K562 (cell line): ENCODE measurements at regions not wholly inside any gene's neighbourhood (a gene's known extent, or its start where the extent isn't known, plus 50 kb on each side); places are given as distances from the start of the nearest gene placed in this dataset.

Experiments used
- ATAC-seq: fragments of 200-7000 bp; cut with Tn5 transposase; 3 replicates; pipeline ENCODE4 v1.9.1; 2020; ENCODE audit warnings: moderate library complexity
- BruUV-seq: library from RNA; stranded (reverse); fragments of 400-500 nt; replicated peaks from 2 replicates; lab custom pipeline; 2021; lab: Mats Ljungman, UMichigan
- CTCF ChIA-PET: fragments of 300-600 bp; formaldehyde crosslinking; extraction: SDS; loops from one replicate; lab custom pipeline; 2021; ENCODE audit warnings: low intra/inter-chr PET ratio; lab: Yijun Ruan, JAX
- POLR2A ChIA-PET: fragments of 300-600, 350-650 bp; sonication (Branson Sonifier 250); formaldehyde crosslinking; extraction: SDS; loops from one replicate; lab custom pipeline; 2021; ENCODE audit warnings: antibody characterized with exemption, inconsistent platforms; lab: Yijun Ruan, JAX
- DNase-seq, 4 experiments: peaks; one replicate each; pipeline versions ENCODE4 v3.0.0 to v3.0.0-alpha.2; 2011 to 2018; ENCODE audit warnings: low spot score in 3 of 4, mixed read lengths in 3 of 4; ENCODE audit errors: extremely low read depth in 1 of 4
- FAIRE-seq: peaks from 2 replicates; lab custom pipeline; 2011; peaks lifted over from hg19 to GRCh38; lab: Jason Lieb, UNC
- H2AFZ ChIP-seq: 2 replicates; pipeline ENCODE4 v1.6.0; 2011; ENCODE audit warnings: low read depth, low read length, control low read depth, inconsistent platforms
- H3K27ac ChIP-seq: fragments of 200-600 bp; 3 replicates; pipeline ENCODE4 v1.8.0; 2011; ENCODE audit warnings: low read depth, mild to moderate bottlenecking, control low read depth, inconsistent platforms, low read length, moderate library complexity, mixed read lengths; ENCODE audit errors: extremely low read depth
- H3K27me3 ChIP-seq, 2 experiments: fragments of 300-600 bp in 1 of 2; 2 replicates in 1 of 2; 3 replicates in 1 of 2; pipeline versions ENCODE4 v1.6.0 to v1.8.0; 2011; ENCODE audit warnings: inconsistent platforms in 2 of 2, low read length in 2 of 2, mild to moderate bottlenecking in 1 of 2, mixed read lengths in 1 of 2, moderate library complexity in 1 of 2; ENCODE audit not compliant: control insufficient read depth in 2 of 2, insufficient read depth in 2 of 2
- H3K36me3 ChIP-seq: fragments of 300-600 bp; 3 replicates; pipeline ENCODE4 v1.8.0; 2011; ENCODE audit warnings: mild to moderate bottlenecking, low read length, inconsistent platforms; ENCODE audit not compliant: control insufficient read depth, insufficient read depth
- H3K4me1 ChIP-seq, 2 experiments: fragments of 200-600 bp in 1 of 2; replicated peaks in 1 of 2; 2 replicates in 1 of 2; 3 replicates in 1 of 2; pipeline versions ENCODE4 v1.5.1 to v1.8.0; 2011; ENCODE audit warnings: inconsistent platforms in 2 of 2, low read length in 2 of 2, mild to moderate bottlenecking in 1 of 2, mixed read lengths in 1 of 2, moderate library complexity in 1 of 2; ENCODE audit not compliant: control insufficient read depth in 2 of 2, insufficient read depth in 2 of 2
- H3K4me2 ChIP-seq: 2 replicates; pipeline ENCODE4 v1.6.1; 2011; ENCODE audit warnings: low read length, control low read depth, inconsistent platforms, mixed read lengths; ENCODE audit not compliant: insufficient read depth
- H3K4me3 ChIP-seq: fragments of 200-600 bp; sonication (generic), shearing (Covaris generic); 2 replicates; pipeline ENCODE4 v1.5.1; 2016; ENCODE audit warnings: control low read depth, inconsistent platforms
- H3K79me2 ChIP-seq: fragments of 200-600 bp; 3 replicates; pipeline ENCODE4 v1.8.0; 2011; ENCODE audit warnings: low read length, inconsistent platforms; ENCODE audit not compliant: control insufficient read depth, insufficient read depth
- H3K9ac ChIP-seq, 2 experiments: 2 replicates each; pipeline versions ENCODE4 v1.6.0 to v1.6.1; 2011; ENCODE audit warnings: low read depth in 2 of 2, low read length in 2 of 2, control low read depth in 1 of 2, inconsistent platforms in 1 of 2, mild to moderate bottlenecking in 1 of 2, mixed read lengths in 1 of 2; ENCODE audit not compliant: insufficient read depth in 1 of 2
- H3K9me1 ChIP-seq: one replicate; pipeline ENCODE4 v1.6.0; 2011; ENCODE audit warnings: inconsistent platforms, mild to moderate bottlenecking, low read length, moderate library complexity; ENCODE audit not compliant: control insufficient read depth, insufficient read depth
- H3K9me3 ChIP-seq: replicated peaks from 2 replicates; pipeline ENCODE4 v1.5.1; 2011; ENCODE audit warnings: low read depth, low read length, inconsistent platforms; ENCODE audit not compliant: control insufficient read depth, insufficient read depth
- H4K20me1 ChIP-seq: replicated peaks from 2 replicates; pipeline ENCODE4 v1.6.1; 2011; ENCODE audit warnings: low read length, inconsistent platforms, mixed read lengths; ENCODE audit not compliant: control insufficient read depth, insufficient read depth
- BRF2 ChIP-seq: IDR thresholded peaks from 3 replicates; pipeline ENCODE4 v1.6.1; 2011; ENCODE audit warnings: borderline replicate concordance, mild to moderate bottlenecking; ENCODE audit not compliant: insufficient read length, insufficient read depth
- FOXJ2 ChIP-seq: fragments of 200-800 bp; sonication (Bioruptor generic); IDR thresholded peaks from 2 replicates; pipeline ENCODE4 v1.6.1; 2016; ENCODE audit warnings: missing genetic modification characterization, missing compliant biosample characterization
- MLX ChIP-seq, 2 experiments: fragments of 450-650 bp in 1 of 2; sonication (generic) in 1 of 2; formaldehyde crosslinking; conservative IDR thresholded peaks; 2 replicates each; pipeline versions ENCODE4 v1.4.0 to v1.8.1; 2020 to 2022; ENCODE audit warnings: mild to moderate bottlenecking in 1 of 2, missing genetic modification reagents in 1 of 2
- NFE2 ChIP-seq: IDR thresholded peaks from 2 replicates; pipeline ENCODE4 v1.6.1; 2014; ENCODE audit warnings: antibody characterized with exemption, low read depth
- TAL1 ChIP-seq: fragments of 450-650 bp; IDR thresholded peaks from 2 replicates; pipeline ENCODE4 v1.6.1; 2016; ENCODE audit warnings: mild to moderate bottlenecking
- ZNF277 ChIP-seq: fragments of 250-450 bp; sonication (Bioruptor Pico); IDR thresholded peaks from 2 replicates; pipeline ENCODE4 v1.8.0; 2022; ENCODE audit warnings: inconsistent platforms, mild to moderate bottlenecking, moderate library complexity, borderline replicate concordance
- WGBS: fragments of 100-300 bp; shearing (Covaris generic); methylation state at CpG from one replicate; pipeline ENCODE4 v1.1.6; 2016; ENCODE audit warnings: low coverage, mixed read lengths; ENCODE audit not compliant: insufficient coverage; ENCODE audit errors: missing lambda C conversion rate; 5-methylcytosine and 5-hydroxymethylcytosine counted together
- in situ Hi-C: fragments of 300-500 bp; cut with MboI; formaldehyde crosslinking; loops from 4 replicates; pipeline ENCODE4 v1.15.0; 2018; ENCODE audit warnings: inconsistent platforms, mixed read lengths
- intact Hi-C: fragments of 100-400 bp; cut with micrococcal nuclease; formaldehyde crosslinking; loops from 2 replicates; pipeline ENCODE4 v1.14.2; 2022

GRCh38 chr4:127036296-127036695, 596.5 kb upstream of the INTU start:
- in situ Hi-C loops = no loop called here

GRCh38 chr4:127045861-127046260, 586.9 kb upstream of the INTU start:
- in situ Hi-C loops (no loop called here), intact Hi-C loops (no loop called here)
- Histone ChIP-seq H3K4me1 (no peaks in the 10 kb centered on the region), H3K79me2 (no peaks in the 10 kb centered on the region), H3K9me3 (no peaks in the 10 kb centered on the region), H3K9ac (no peak overlapping the region), H3K27ac (no peak overlapping the region), H4K20me1 (no peaks in the 10 kb centered on the region), H3K4me2 (no peak overlapping the region), H3K27me3 (no peaks in the 10 kb centered on the region), H3K9me1 (no peaks in the 10 kb centered on the region), H2AFZ (no peak overlapping the region), H3K36me3 (no peaks in the 10 kb centered on the region), H3K4me3 (no peak overlapping the region)
- WGBS = 36% methylated on average over 1 of the region's 1 CpG
- no peak for FAIRE-seq
- ChIA-PET CTCF (no interaction called here), POLR2A (no interaction called here)
- no TSS peak for BruUV-seq
- ATAC-seq = peak; percentile 57; the same call in 2 of the 3 replicates
- no peak for DNase-seq
- TF ChIP-seq ZNF277 (CRISPR knock-in tag) = no peak
- TF ChIP-seq MLX (CRISPR knock-in tag; conservative IDR thresholded peaks at IDR 0.05) = no peak
- TF ChIP-seq FOXJ2 = 0 out of 2 replicates have a peak, but pooled peaks have one; percentile 2

More at GRCh38 chr4:127036296-127036695, 596.5 kb upstream of the INTU start:
- no peaks in the 10 kb centered on the region for H3K4me1 ChIP-seq
- intact Hi-C loops = no loop called here
- POLR2A ChIA-PET = no interaction called here
- no peak overlapping the region for H3K4me2 ChIP-seq
- no peaks in the 10 kb centered on the region for H3K9me1 ChIP-seq
- no peaks in the 10 kb centered on the region for H3K79me2 ChIP-seq
- 9% methylated on average over 2 of the region's 3 CpGs for WGBS
- no peak overlapping the region for H3K9ac ChIP-seq
- no peaks in the 10 kb centered on the region for H3K9me3 ChIP-seq
- no peaks in the 10 kb centered on the region for H3K36me3 ChIP-seq
- H3K27ac ChIP-seq = no peak overlapping the region
- DNase-seq = no peak
- no peaks in the 10 kb centered on the region for H4K20me1 ChIP-seq
- ATAC-seq = no peak
- TF ChIP-seq NFE2 (0 out of 2 replicates have a peak, but pooled peaks have one; percentile 10), TAL1 (no peak), BRF2 (no peak)
- no peak overlapping the region for H3K4me3 ChIP-seq
- no peaks in the 10 kb centered on the region for H3K27me3 ChIP-seq
- 0 out of 2 replicates have a peak overlapping the region, but pooled peaks have one; percentile 14 for H2AFZ ChIP-seq
- CTCF ChIA-PET = no interaction called here
- BruUV-seq = no TSS peak
- FAIRE-seq = no peak
